Esophagus squamous epithelium (tissue), 4 donors: ENCODE measurements at regions not wholly inside any gene's neighbourhood (a gene's known extent, or its start where the extent isn't known, plus 50 kb on each side); places are given as distances from the start of the nearest gene placed in this dataset.

Experiments used
- POLR2A ChIP-seq, 4 donors: fragments of 450-650 bp; IDR thresholded peaks; one replicate each; pipeline ENCODE4 v1.6.1; 2017; ENCODE audit warnings: antibody characterized with exemption in 4 of 4, mild to moderate bottlenecking in 4 of 4, moderate library complexity in 3 of 4
- TF ChIP-seq, protein P1 (sequence below), 6 experiments: fragments of 450-650 bp in 4 of 6; fragments of 200-600 bp in 2 of 6; sonication (generic) in 2 of 6; IDR thresholded peaks; one replicate each; pipeline ENCODE4 v1.5.1; 2016 to 2019; ENCODE audit warnings: antibody characterized with exemption in 6 of 6, mild to moderate bottlenecking in 4 of 6, moderate library complexity in 4 of 6

DNA sequence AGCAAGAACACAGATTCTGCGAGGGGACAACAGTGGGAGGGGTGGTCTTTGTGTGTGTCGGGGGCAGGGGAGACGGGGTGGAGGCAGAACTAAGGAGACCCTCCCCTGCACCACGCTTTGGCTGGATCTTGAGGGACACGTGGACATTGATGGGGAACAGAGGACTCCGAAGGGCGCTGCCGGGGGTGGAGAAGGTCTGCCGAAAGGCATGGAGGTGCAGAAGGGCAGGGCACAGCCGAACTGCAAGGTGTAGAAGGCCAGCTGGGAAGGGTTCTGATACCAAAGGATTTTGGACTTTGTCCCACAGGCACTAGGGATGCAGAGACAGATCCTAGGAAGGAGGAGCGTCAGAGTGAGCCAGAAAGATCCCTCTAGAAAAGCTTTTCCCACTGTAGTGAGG, 107.7 kb upstream of the SYT13 start:
- TF ChIP-seq, protein P1, sequence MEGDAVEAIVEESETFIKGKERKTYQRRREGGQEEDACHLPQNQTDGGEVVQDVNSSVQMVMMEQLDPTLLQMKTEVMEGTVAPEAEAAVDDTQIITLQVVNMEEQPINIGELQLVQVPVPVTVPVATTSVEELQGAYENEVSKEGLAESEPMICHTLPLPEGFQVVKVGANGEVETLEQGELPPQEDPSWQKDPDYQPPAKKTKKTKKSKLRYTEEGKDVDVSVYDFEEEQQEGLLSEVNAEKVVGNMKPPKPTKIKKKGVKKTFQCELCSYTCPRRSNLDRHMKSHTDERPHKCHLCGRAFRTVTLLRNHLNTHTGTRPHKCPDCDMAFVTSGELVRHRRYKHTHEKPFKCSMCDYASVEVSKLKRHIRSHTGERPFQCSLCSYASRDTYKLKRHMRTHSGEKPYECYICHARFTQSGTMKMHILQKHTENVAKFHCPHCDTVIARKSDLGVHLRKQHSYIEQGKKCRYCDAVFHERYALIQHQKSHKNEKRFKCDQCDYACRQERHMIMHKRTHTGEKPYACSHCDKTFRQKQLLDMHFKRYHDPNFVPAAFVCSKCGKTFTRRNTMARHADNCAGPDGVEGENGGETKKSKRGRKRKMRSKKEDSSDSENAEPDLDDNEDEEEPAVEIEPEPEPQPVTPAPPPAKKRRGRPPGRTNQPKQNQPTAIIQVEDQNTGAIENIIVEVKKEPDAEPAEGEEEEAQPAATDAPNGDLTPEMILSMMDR (IDR thresholded peaks at IDR 0.05), result no peak
- TF ChIP-seq POLR2A (IDR thresholded peaks at IDR 0.05), result no peak
